ENCODE measurements at regions not wholly inside any gene's neighbourhood (a gene's known extent, or its start where the extent isn't known, plus 50 kb on each side); places are given as distances from the start of the nearest gene placed in this dataset.

DNA sequence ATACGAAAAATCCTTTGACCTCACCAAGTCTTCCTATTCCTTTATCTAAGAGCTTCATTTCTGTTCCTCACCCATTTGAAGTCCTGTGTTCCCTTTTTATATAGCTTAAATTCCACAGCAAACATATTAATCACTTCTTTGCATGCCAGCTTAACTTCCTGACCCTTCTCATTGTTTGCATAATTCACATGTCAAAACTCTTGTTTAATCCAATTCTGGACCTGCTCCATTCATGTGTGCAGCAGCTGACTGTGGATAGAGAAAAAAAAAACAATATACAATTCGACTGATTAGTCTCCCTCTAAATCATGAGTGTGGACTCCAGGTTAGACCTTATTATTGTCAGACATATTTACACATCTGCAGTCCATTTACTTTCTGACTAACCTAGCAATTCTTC, 991.2 kb upstream of the TENM4 start:
- Histone ChIP-seq H3K27me3 (ENCODE audit: insufficient read depth, low read length) (no peaks in the 10 kb centered on the region), H3K23me2 (ENCODE audit: insufficient read length, low read depth, low read length, poor library complexity, severe bottlenecking) (no peaks in the 10 kb centered on the region), H3K18ac (ENCODE audit: insufficient read length, low read depth, low read length) (no peak overlapping the region), H3K79me1 (ENCODE audit: insufficient read depth, low read depth, low read length, poor library complexity, severe bottlenecking) (no peaks in the 10 kb centered on the region), H3K79me2 (ENCODE audit: insufficient read depth, low read length) (no peaks in the 10 kb centered on the region), H2BK12ac (ENCODE audit: insufficient read length, low read depth, low read length) (no peak overlapping the region), H4K8ac (replicated peaks; ENCODE audit: insufficient read length, low read depth, low read length) (no peak overlapping the region), H3K9me3 (ENCODE audit: control insufficient read depth, low read depth, low read length) (no peaks in the 10 kb centered on the region), H2AFZ (ENCODE audit: low read length) (no peak overlapping the region), H2BK5ac (ENCODE audit: insufficient read length, low read length) (no peak overlapping the region), H3K27ac (ENCODE audit: insufficient read length, low read depth, low read length) (no peak overlapping the region), H2AK5ac (ENCODE audit: insufficient read length, low read length) (no peak overlapping the region), H3K4me2 (ENCODE audit: insufficient read depth, insufficient read length, low read length) (no peak overlapping the region), H4K5ac (ENCODE audit: insufficient read length, low read depth, low read length) (no peak overlapping the region), H3K4ac (ENCODE audit: low read depth, low read length) (no peak overlapping the region), H2BK120ac (ENCODE audit: low read depth, low read length, poor library complexity, severe bottlenecking) (no peak overlapping the region), H4K20me1 (ENCODE audit: control insufficient read depth, insufficient read depth, insufficient read length) (no peaks in the 10 kb centered on the region), H3K23ac (ENCODE audit: insufficient read length, low read depth, low read length) (no peak overlapping the region), H2BK15ac (ENCODE audit: low read depth, low read length) (no peak overlapping the region), H3T11ph (ENCODE audit: low read length) (no peak overlapping the region), H3K14ac (ENCODE audit: insufficient read depth, low read length) (no peak overlapping the region), H2BK20ac (ENCODE audit: low read depth, low read length, poor library complexity, severe bottlenecking) (no peak overlapping the region), H3K4me1 (ENCODE audit: insufficient read depth, low read length) (no peaks in the 10 kb centered on the region), H4K91ac (ENCODE audit: insufficient read length, low read depth, low read length) (no peak overlapping the region), H3K9ac (ENCODE audit: extremely low read depth, insufficient read length, low read length) (no peak overlapping the region), H3K56ac (ENCODE audit: insufficient read length, low read depth, low read length) (no peak overlapping the region)
- no peaks in the 10 kb centered on the region for H3K4me1 Mint-ChIP-seq
- no peak overlapping the region for H3K4me3 Mint-ChIP-seq
- no peaks in the 10 kb centered on the region; the same call in 1 of the 2 replicates for H3K27me3 Mint-ChIP-seq (ENCODE audit: low read depth)
- DNase-seq: no peak
- no peaks in the 10 kb centered on the region; a peak in 1 of 5 replicates for H3K9me3 Mint-ChIP-seq
- no peak for TF ChIP-seq CTCF (conservative IDR thresholded peaks at IDR 0.05)
- H3K36me3 Mint-ChIP-seq (ENCODE audit: insufficient read depth in 1 of 3, low read depth in 3 of 3): no peaks in the 10 kb centered on the region
- WGBS (ENCODE audit: extremely low coverage, insufficient read length, low lambda C conversion rate): no CpG with 5 or more reads among the region's 2 CpGs
- no peak overlapping the region for H3K27ac Mint-ChIP-seq

Data from H9 (cell line).